Neural crest cell (in vitro differentiated cells): ENCODE measurements at regions not wholly inside any gene's neighbourhood (a gene's known extent, or its start where the extent isn't known, plus 50 kb on each side); places are given as distances from the start of the nearest gene placed in this dataset.

Source experiments
- DNase-seq: peaks from one replicate; pipeline ENCODE4 v3.0.0; 2021; ENCODE audit warnings: low read depth, mixed read lengths, low spot score
- H3K27ac Mint-ChIP-seq: one replicate; pipeline ENCODE4 v1.8.0; 2021; ENCODE audit warnings: mild to moderate bottlenecking, mixed read lengths; ENCODE audit not compliant: unreplicated experiment
- H3K27me3 Mint-ChIP-seq: 2 replicates; pipeline ENCODE4 v1.8.0; 2021; ENCODE audit warnings: low read depth, mild to moderate bottlenecking, mixed read lengths
- H3K36me3 Mint-ChIP-seq: 2 replicates; pipeline ENCODE4 v1.8.0; 2021; ENCODE audit warnings: low read depth, mild to moderate bottlenecking, mixed read lengths
- H3K4me1 Mint-ChIP-seq: 2 replicates; pipeline ENCODE4 v1.8.0; 2021; ENCODE audit warnings: mixed read lengths
- H3K4me3 Mint-ChIP-seq: one replicate; pipeline ENCODE4 v1.8.0; 2021; ENCODE audit warnings: mild to moderate bottlenecking, mixed read lengths
- H3K9me3 Mint-ChIP-seq: 2 replicates; pipeline ENCODE4 v1.8.0; 2021; ENCODE audit warnings: mixed read lengths
- TF ChIP-seq, protein P1 (sequence below): fragments of 200-600 bp; sonication (generic); conservative IDR thresholded peaks from 2 replicates; pipeline ENCODE4 v1.5.0; 2021; ENCODE audit warnings: antibody characterized with exemption, mild to moderate bottlenecking

DNA sequence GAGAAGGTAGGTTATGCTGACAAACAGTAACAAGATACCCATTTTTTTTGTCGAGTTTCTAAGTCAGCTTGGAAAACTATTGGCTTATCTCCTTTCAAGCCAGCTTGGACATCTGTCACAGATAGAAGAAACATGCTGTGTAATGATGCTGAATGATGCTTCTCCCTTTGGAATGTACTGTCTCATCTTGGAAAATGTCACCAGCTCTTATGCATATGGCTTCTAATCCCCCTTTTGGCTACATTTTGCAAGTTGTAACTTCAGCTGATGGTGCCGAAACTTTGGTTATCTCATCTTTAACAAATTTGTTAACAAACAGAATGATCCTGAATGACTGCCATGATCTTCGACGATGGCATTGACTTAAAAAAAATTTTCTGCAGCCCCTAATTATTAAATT lies 68.8 kb upstream of the ST6GALNAC3 start:
- Mint-ChIP-seq H3K36me3 (no peaks in the 10 kb centered on the region), H3K27ac (no peak overlapping the region), H3K4me3 (no peak overlapping the region), H3K9me3 (peaks cover 5% of the 10 kb centered on the region), H3K27me3 (no peaks in the 10 kb centered on the region), H3K4me1 (no peaks in the 10 kb centered on the region)
- TF ChIP-seq, protein P1, sequence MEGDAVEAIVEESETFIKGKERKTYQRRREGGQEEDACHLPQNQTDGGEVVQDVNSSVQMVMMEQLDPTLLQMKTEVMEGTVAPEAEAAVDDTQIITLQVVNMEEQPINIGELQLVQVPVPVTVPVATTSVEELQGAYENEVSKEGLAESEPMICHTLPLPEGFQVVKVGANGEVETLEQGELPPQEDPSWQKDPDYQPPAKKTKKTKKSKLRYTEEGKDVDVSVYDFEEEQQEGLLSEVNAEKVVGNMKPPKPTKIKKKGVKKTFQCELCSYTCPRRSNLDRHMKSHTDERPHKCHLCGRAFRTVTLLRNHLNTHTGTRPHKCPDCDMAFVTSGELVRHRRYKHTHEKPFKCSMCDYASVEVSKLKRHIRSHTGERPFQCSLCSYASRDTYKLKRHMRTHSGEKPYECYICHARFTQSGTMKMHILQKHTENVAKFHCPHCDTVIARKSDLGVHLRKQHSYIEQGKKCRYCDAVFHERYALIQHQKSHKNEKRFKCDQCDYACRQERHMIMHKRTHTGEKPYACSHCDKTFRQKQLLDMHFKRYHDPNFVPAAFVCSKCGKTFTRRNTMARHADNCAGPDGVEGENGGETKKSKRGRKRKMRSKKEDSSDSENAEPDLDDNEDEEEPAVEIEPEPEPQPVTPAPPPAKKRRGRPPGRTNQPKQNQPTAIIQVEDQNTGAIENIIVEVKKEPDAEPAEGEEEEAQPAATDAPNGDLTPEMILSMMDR: no peak
- no peak for DNase-seq

DNA sequence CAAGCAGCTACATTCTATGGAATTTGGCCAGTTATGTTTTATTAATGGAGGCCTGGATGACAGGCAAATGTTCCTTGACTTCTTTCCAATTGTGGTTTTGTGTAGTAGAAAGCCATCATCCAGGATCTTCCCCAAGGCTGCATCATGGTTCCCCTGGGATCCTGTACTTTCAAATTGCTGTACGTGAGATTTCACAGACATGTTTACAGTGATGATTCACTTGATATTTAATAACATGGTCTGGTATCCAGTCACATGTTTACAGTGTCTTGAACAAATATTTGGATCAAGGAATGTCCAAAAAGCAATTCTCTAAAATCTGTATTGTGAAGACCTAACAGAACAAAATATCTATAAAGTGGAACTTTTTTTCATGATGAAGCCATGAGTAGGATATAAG lies 68.3 kb upstream of the ST6GALNAC3 start:
- H3K4me1 Mint-ChIP-seq: peaks cover 1% of the 10 kb centered on the region
- TF ChIP-seq, protein P1: no peak
- no peak overlapping the region for H3K27ac Mint-ChIP-seq
- H3K36me3 Mint-ChIP-seq: no peaks in the 10 kb centered on the region
- H3K9me3 Mint-ChIP-seq: peaks cover 7% of the 10 kb centered on the region
- no peak overlapping the region for H3K4me3 Mint-ChIP-seq
- DNase-seq: no peak
- no peaks in the 10 kb centered on the region for H3K27me3 Mint-ChIP-seq

DNA sequence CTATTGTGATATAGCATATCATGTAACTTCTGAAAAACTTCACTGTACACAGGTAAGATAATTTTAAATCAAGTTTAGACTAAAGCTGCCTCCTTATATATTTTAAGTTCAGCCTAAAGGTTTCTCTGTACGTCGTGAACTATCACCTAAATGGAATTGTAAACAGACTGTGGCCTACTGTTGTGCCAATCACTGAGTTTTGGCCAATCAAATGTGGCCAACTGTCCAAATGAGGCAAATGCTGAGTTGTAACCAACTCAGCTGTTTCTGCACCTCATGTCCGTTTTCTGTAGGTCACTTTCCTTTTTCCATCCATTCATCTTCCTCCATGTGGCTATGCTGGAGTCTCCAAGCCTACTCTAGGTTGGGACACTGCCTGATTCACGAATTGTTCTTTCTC lies 63.7 kb upstream of the ST6GALNAC3 start:
- DNase-seq: no peak
- H3K9me3 Mint-ChIP-seq: peaks cover 8% of the 10 kb centered on the region
- no peak overlapping the region for H3K4me3 Mint-ChIP-seq
- H3K4me1 Mint-ChIP-seq: peaks cover 20% of the 10 kb centered on the region
- H3K27me3 Mint-ChIP-seq: no peaks in the 10 kb centered on the region
- H3K36me3 Mint-ChIP-seq: no peaks in the 10 kb centered on the region
- no peak overlapping the region for H3K27ac Mint-ChIP-seq
- TF ChIP-seq, protein P1: no peak

DNA sequence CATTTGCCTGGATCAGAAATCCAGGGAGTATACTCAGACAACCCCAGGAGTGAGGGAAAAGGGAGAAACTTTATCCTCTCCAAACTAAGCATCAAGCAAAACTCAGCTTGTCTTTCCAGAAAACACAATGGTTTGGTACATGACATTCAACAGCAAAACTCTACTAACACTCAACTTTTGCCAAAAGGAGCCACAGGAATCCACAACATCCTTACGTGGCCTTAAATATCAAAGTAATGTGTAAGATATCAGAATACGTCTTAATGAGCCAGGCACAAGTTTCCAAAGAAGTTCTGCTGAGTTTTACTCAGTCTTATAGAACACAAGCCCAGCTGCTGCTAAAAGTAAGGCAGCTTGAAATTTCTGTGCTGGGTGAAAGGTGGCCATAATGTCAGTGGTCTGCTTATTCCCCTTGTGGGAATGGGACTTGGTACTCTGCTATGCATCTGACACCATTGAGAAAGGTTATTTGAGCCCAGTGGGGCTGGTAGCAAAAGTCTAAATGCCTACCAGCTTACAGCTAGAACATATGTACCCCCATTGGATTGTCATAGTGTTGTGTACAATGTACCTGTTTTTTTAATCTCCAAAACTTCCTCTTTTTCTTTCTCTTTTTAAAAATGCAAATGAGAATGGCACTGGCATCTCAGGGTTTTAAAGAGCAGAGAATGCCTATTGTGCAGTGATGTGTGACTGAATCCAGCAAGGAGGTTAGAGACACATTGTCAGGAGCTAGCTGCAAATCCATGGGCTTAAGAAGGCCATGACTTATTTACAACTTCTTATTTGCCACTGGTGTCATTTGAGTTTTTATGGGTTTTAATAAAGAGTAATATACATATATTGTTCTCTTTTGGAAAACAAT lies 62.0 kb upstream of the ST6GALNAC3 start:
- H3K4me3 Mint-ChIP-seq: no peak overlapping the region
- TF ChIP-seq, protein P1: no peak
- DNase-seq: no peak
- H3K9me3 Mint-ChIP-seq: peaks cover 8% of the 10 kb centered on the region
- no peaks in the 10 kb centered on the region for H3K27me3 Mint-ChIP-seq
- H3K4me1 Mint-ChIP-seq: peaks cover 20% of the 10 kb centered on the region
- no peaks in the 10 kb centered on the region for H3K36me3 Mint-ChIP-seq
- H3K27ac Mint-ChIP-seq: no peak overlapping the region

DNA sequence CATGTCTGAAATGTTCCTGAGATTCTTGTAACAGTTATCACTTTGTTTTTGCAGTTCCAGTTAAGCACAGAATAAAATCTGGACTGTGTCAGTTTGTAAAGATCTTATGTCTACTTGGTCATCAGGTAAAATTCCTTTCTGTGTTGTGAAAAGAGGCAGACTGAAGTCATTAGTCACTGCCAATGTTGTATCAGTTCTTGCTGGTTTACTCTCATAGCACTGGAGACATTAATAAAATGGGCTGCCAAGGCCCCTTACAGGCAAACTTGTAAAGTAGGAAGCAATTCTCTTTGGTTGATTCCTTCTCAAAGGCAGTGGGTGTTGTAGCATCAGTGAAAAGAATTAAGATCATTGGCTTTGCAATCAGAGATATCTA lies 61.4 kb upstream of the ST6GALNAC3 start:
- Mint-ChIP-seq H3K27me3 (no peaks in the 10 kb centered on the region), H3K4me3 (no peak overlapping the region), H3K36me3 (no peaks in the 10 kb centered on the region), H3K9me3 (peaks cover 8% of the 10 kb centered on the region), H3K4me1 (peaks cover 20% of the 10 kb centered on the region), H3K27ac (no peak overlapping the region)
- DNase-seq: no peak
- TF ChIP-seq, protein P1: no peak
